GM19438 (cell line): ENCODE measurements at regions not wholly inside any gene's neighbourhood (a gene's known extent, or its start where the extent isn't known, plus 50 kb on each side); places are given as distances from the start of the nearest gene placed in this dataset.
A peak's percentile ranks its signal among the peaks of the same experiment; 100 is the strongest.
"Not testable (repeated sequence)": the region's sequence is repeated elsewhere in the genome, so short reads cannot be mapped to it uniquely, and the experiment has no call there.

Experiments
- ATAC-seq: cut with Tn5 transposase; IDR thresholded peaks from one replicate; pipeline ENCODE4 v1.9.1; 2021; ENCODE audit warnings: low read depth; ENCODE audit not compliant: unreplicated experiment

DNA sequence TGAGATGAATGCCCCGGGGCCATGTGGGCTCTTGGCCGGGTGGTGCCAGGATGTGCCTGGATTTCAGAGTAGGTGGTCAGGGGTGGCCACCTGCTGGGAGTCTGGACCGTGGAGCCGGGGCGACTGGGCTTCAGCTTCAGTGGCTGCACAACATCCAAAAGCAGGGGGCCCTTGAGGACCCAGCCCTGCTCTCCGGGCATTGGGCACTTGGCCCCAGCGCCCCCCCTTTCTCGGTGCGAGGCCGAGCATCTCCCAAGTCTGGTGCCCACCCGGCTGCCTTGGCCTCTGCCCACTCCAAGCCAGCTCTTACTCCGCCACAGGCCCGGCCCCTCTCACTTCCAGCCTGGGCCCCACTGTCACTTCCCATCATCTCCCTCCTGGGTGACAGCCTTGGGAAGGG lies 4429.0 kb upstream of the TPTE start:
- not testable (repeated sequence) for ATAC-seq

DNA sequence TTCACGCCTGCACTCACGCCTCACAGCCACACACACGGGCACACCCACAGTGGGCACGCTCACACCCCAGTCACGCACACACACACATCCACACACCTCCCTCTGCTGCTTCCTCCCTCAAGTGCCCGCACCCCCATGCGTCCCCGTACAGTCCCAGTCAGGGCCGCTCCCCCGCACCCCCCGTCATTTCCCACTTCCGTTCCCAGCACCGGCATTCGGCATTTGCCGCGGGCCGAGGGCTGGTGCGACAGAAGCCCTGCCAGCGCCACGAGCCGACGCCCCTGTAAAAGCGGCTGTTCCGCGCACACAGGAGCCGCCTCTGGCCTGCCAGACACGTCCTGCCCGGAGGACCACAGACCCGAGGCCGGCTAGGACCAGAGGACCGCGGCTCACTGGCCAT lies 4428.0 kb upstream of the TPTE start:
- ATAC-seq: not testable (repeated sequence)

DNA sequence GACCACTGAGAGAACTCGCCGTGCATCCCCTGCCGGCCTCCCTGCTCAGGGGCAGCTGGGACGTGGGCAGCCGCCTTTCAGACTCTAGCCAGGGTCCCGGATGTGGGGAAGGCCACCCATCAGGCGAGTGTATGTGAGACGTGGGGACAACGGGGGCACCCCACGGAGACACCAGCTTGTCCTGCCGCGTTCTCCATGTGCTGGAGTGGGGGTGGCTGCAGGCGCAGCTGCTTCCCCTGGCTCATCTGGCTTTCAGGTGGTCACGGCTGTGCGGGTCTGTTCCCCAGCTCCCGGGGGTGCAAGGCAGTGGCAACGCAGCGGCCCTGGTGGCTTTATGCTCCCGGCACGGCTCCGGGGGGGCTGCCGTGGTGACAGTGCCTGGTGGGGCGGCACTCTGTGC lies 4427.5 kb upstream of the TPTE start:
- not testable (repeated sequence) for ATAC-seq

DNA sequence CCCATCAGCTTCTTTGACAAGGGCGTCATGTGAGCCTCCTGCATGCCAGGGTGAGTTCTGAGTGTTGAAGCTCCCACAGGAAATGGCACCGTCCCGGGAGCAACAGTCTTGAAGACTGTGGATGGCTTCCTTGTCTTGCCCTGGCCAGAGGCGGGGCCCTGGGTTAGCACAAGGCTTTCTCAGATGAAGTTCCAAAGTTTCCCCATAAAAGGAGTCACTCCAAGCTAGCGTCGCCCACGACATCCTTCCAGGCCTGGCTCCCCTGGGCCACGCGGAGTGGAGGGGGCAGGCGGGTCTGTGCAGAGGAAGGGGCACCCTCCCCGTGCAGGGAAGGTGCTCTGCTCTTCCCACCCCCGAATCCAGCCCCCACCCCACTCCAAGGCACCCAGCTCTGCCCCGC lies 4426.1 kb upstream of the TPTE start:
- ATAC-seq: not testable (repeated sequence)

DNA sequence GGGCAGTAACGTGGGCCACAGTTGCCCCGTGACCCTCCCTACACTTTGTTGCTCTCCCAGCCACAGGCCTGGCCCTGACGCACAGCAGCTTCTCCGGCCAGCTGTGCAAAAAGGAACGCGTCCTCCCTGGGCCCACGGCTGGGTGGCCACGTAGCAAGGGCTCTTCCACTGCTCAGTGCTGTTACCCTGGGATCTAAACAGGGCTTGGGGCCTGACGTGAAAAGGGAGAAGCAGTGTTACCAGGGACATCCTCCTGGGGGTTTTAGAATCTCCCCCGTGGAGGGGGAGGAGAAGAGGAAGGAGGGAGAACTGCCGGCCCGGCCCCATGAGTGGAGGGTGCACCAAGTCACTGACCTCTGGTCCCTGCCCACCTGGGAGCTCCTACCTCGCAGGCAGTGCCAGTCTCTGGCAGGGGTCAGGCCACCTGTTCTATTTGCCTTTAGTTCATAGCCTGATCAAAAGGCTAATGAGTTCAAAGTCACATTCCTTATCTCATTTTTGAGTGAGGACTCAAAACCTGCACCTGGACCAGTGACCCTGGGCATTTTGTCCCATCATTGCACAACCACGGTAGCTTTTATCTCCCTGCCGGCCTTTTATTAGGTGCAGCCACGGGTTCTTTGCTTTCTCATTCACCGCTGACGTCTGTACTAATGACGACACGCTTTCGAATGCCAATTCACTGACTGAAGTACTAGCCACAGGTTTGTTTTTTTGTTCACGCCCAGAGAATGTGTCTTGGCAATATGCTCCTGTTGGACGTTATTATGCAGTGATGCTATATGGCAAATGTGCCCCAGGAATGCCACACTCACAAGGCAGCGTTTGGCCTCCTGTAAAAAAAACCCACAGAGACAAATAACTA lies 4424.6 kb upstream of the TPTE start:
- not testable (repeated sequence) for ATAC-seq

DNA sequence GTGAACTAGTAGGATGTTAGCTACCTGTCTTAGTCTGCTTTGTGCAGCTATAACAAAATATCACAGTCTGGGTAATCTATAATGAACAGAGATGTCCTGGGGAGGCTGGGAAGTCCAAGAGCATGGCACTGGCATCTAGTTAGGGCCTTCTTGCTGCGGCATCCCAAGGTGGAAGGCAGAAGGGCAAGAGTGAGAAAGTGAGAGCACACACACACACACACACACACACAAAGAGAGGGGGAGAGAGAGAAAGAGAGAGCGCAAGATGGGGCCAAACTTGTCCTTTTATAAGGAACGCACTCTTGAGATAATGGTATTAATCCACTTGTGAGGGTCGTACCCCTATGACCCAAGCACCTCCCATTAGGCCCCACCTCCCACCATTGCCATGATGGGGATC lies 4423.6 kb upstream of the TPTE start:
- not testable (repeated sequence) for ATAC-seq

DNA sequence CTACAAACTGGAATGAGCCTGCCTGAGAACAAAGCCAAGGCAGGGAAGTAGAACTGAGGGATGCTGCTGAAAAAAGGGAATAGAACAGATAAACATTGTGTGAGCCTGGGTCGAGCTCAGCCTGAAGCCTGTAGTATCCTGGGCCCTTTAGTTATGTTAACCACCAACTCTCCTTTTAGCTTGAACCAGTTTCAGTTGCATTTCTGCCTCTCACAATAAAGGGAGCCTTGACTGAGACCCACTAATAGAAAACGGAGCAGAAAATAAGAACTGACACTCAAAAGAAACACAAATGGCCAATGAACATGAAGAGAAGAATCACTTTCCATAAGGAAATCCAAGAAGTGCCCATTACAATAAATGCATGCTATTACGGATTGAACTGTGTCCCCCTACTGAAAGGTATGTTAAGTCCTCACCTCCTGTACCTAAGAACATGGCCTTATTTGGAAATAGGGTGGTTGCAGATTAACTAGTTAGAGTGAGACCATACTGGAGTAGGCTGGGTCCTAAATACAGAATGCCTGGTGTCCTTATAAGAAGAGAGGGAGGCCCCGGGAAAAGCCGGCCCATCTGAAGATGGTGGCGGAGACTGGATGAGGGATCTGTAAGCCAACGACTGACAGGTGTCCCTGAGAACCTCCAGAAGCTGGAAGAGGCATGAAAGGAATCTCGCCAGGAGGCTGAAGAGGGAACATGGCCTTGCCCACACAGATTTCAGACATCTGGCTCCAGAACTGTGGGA lies 4423.0 kb upstream of the TPTE start:
- ATAC-seq: peak; percentile 80

DNA sequence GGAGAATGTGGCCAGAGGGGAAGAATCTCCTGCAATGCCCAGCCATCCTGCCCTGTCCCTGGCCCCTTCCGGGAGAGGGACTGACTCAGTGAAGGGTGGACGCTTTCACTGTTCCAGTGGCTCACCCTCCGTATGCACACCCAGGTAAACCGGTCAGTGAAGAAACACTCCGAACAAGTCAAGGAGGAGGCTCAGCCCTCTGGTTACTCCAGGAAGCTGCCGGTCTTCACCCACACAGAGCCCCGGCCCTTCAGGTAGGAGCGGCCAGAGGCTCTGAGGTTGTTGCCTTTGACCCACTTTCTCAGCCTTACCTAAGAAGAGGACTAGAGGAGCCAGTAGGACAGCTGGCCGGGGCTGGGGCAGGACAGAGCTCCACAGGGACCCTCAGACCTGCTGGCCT lies 4419.8 kb upstream of the TPTE start:
- ATAC-seq: not testable (repeated sequence)

DNA sequence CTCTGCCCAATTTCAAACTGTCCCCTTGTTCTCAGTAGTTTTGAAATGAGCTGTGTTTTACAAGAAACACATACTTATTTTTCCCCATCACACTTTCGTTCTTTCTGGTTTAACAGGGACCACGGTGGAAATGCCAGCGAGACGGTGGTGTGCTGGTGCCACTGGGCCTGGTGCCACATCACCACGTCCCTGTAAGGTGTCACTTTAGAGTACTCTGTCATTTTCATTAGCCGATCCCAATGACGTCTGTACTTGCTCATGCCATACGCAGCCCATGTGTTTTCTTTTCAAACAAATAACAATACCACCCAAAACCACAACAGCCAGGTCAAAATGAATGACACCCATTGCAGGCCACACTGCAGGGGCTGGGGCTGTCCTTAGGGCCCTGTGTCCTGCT lies 4416.8 kb upstream of the TPTE start:
- ATAC-seq: not testable (repeated sequence)

DNA sequence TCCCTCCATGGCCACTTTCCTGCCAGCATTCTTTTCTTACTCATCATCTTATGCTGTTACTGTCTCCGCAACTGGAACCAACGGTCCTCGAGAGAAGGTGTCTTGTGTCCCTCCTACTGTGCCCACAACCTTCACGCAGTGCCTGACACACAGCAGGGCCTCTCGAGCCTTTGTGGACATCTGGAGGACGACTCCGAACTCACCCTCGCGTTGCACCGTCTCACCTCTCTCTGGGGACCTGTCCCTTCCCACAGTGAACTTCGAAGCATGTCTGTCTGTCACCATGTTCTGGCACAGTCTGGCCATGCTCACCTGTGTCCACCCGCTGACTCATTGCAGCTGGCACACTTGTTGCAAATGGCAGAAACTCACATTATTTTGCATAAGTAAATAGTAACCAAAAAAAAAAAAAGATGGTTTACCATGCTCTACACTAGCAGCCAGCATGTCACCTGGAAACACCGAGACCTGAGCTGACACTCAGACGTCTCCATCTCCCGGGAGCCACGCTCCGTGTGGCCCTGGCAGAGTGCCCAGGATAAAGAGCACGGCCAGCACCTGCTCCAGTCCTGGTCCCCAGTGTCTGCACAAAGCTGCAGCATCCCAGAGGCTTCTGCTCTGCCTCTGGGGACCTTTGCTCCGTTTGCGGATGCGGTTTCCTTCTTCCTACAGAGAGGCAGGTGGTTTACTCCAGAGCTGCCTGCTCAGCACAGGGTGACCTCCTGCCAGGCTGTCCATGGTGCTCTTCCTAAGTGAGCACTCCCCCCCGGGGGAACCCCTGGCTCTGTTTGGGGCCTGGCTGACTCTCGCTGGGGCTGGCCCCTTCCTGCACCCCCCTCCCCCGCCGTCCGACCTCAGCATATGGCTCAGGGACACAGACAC lies 4414.5 kb upstream of the TPTE start:
- ATAC-seq: not testable (repeated sequence)

DNA sequence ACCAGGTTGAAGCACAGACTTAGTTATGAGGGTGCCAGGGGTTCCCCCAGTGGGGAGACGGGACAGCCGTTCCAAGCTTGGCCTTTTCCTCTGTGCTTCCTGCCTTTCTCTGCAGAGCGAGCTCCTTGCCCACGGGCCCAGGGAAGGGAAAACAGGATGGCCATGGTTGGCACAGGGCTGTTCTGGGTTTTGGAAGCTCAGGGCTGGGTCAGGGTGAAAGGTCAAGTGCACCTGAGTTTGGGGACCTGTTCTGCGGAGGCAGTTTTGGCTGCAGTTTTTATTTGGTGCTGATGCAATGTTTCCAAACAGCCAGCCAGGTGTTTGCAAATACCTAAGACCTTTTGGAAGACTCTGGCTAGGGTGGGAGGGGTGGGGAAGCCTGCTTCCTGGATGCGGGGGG lies 4412.5 kb upstream of the TPTE start:
- not testable (repeated sequence) for ATAC-seq

DNA sequence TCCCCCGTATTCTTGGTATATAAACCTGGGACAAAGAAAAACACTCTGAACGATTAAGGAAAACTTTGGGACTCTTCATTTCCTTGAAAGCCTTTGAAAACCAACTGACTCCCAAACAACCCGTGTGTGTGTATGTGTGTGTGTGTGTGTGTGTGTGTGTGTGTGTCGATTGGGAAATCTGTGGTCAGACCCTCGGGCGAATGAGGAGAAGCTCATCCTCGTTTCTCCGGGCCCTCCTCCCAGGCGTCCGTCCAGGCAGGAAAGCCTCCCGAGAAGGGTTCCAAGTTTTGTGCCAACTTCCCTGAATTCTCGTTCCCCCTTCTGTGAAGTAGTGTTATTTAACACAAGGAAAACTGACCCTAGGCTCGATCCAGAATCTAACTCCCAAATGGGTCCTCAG lies 4411.6 kb upstream of the TPTE start:
- ATAC-seq: not testable (repeated sequence)

DNA sequence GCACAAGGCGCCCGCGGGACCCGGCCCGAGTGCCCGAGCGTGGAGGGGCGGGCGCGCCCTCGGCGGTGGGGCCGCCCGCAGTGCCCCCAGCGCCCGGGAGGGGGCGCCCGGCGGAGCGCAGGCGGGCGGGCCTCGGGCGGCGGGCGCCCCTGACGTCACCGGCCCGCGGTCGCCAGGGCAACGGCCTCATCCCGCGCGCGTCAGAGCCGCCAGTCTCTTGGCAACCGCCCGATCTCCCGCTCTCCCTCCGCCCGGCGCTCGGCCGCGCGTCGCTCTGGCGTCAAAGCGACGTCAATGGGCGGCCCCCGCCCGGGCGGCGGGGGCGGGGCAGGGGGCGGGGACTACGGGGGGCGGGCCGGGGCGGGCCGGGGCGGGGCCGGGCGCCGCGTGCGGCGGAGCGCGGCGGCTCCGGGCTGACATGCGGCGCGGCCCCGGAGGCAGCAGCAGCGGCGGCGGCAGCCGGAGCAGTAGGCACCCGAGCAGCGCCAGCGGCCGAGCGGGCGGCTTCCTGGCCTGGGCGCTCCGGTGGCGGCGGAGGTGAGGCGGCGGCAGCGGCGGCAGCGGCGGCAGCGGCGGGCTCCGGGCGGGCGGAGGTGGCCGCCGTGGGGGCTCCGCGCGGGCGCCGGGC lies 4410.6 kb upstream of the TPTE start:
- peak; percentile 64 for ATAC-seq

DNA sequence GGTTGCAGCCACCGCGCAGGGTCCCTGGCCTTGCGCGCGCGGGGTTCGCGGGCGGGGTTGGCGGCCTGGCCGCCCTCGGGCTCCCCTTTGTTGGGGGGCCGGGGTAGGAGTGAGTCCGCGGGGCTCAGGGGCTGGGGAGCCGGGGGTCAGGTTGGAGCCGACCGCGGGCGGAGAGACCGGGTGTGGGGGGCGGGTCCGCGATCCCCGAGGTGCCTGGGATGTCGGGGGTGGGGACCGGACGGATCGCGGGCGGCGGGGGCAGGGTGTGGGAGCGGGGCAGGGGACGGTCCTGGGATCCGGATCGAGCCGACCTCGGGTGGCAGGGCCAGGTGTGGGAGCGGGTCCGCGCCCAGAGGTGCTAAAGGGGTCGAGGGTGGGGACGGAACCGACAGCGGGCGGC lies 4410.0 kb upstream of the TPTE start:
- ATAC-seq: peak; percentile 8

DNA sequence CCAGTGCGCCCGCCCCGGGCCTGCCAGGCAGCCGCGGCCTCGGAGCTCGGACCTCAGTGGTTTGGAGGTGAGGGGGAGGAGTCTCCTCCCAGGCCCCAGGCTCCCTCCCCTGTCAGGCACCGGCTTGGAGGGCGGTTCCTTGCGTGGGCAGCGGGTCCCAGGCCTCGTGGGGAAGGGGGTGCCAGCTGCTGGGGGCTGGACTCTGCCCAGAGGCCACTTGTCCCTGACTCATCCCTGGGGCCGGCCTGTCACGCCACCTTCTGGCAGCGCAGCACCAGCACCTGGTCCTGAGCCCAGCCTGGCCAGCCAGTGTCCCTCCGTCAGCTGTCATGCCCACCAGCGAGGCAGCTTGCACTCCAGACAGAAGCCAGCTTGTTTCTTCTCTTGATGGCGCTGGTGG lies 4403.0 kb upstream of the TPTE start:
- not testable (repeated sequence) for ATAC-seq

DNA sequence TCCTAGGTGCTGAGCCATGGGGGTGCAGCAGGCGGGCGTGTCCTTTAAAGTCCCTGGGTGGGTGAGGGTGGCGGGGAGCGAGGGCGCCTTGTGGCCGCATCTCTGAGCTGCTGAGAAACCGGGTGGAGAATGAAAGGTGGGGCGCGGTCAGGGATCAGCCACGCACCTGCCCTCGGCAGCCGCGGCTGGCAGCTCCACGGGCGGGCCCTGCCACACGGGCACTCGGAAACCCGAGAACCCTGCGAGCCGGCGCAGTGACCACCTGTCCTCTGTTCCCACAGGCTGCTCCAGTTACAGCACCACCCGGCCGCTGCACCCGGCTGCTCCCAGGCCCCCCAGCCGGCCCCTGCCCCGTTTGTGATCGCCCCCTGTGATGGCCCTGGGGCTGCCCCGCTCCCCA lies 4400.5 kb upstream of the TPTE start:
- not testable (repeated sequence) for ATAC-seq

DNA sequence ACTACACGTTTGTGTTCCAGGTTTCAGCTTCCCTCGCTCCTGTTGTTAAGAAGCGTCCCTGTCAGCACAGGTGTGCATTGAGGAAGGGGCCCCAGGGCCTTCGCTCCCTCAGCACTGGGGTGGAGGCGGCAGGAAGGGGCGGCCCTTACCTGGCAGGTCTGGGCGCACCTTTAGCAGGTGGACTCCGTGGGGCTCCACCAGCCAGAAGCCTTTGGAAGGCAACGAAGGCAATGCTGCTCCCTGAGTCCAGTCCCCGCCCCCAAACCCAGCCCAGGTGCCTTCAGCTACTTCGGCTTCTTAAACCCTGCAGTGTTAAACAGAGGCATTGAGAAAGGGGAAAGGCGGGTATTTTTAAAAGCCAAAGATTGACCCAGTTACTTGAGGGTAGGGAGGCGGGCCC lies 4398.8 kb upstream of the TPTE start:
- not testable (repeated sequence) for ATAC-seq

DNA sequence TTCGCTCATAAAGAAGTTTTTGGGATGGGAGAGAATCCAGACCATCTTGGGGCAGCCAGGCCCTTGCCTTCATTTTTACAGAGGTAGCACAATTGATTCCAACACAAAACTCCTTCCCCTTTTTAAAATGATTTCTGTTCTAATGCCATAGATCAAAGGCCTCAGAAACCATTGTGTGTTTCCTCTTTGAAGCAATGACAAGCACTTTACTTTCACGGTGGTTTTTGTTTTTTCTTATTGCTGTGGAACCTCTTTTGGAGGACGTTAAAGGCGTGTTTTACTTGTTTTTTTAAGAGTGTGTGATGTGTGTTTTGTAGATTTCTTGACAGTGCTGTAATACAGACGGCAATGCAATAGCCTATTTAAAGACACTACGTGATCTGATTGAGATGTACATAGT lies 4398.2 kb upstream of the TPTE start:
- not testable (repeated sequence) for ATAC-seq

DNA sequence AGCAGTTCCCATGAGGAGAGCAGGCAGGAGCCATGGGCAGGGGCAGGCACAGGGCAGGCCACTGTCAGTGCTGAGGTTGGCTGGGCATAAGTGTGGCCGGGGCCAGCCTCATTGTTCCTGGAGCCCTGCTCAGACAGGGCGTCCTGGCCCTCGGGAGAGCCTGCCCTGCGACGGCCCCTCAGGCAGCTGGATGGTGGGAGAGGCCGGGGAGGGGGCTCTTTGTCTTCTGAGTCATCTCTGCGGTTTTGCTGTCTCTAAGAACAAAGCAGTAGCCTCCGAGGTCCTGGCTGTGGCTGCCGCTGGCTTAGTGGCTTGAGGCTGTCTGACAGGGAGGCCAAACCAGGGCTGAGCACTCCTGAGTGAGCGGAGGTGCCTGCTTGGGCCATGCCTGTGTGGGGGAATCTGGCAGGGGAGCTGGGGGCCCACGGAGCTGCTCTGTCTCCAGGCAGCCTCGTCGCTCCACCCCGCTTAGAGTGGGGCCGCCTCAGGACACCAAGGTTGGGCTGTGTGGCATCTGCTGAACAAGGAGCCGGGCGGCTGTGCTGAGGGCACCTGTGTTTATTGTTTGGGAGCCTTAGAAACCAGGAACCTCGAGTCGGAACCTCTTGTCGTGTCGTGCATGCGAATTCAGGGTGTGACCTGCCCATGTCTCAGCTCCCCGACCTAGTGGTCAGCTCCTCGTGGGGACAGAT lies 4395.7 kb upstream of the TPTE start:
- ATAC-seq: not testable (repeated sequence)
